ENCODE measurements at regions not wholly inside any gene's neighbourhood (a gene's known extent, or its start where the extent isn't known, plus 50 kb on each side); places are given as distances from the start of the nearest gene placed in this dataset.

DNA sequence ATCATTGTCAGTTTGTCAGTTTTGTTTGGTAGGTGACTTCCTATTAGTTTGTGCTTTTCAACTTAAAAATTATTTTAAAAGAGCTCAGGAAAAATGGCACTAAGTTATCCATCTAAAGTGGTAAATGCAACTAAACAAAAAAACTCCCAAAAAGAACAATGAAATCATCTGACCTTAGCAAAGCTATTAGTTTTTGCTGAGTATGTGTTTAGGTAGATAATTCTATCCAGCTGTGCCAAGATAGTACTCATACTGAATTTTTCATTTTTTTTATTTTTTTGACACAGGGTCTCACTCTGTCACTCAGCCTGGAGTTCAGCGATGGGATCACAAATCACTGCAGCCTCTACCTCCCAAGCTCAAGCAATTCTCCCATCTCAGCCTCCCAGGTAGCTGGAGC, 645.3 kb downstream of the TBC1D4 start:
- BruUV-seq (replicated peaks): no TSS peak
- no peaks in the 10 kb centered on the region for H3K27me3 Mint-ChIP-seq (ENCODE audit: insufficient read depth, unreplicated experiment)
- no peak overlapping the region for H3K4me3 Mint-ChIP-seq (ENCODE audit: unreplicated experiment)
- H3K27ac Mint-ChIP-seq (ENCODE audit: low read depth, unreplicated experiment): no peak overlapping the region
- H3K36me3 Mint-ChIP-seq (ENCODE audit: insufficient read depth, unreplicated experiment): no peaks in the 10 kb centered on the region
- POLR2A ChIA-PET: no interaction called here
- no peaks in the 10 kb centered on the region for H3K9me3 Mint-ChIP-seq (ENCODE audit: unreplicated experiment)
- no peak for TF ChIP-seq CTCF (IDR thresholded peaks at IDR 0.05; ENCODE audit: unreplicated experiment)
- DNase-seq (ENCODE audit: unreplicated experiment): no peak
- intact Hi-C loops (cut with micrococcal nuclease): no loop called here
- H3K4me1 Mint-ChIP-seq (ENCODE audit: insufficient read depth, unreplicated experiment): peaks cover 6% of the 10 kb centered on the region
- CTCF ChIA-PET: no interaction called here

- no peak for TF ChIP-seq CTCF (IDR thresholded peaks at IDR 0.05; ENCODE audit: unreplicated experiment)
These were observed 646.4 kb downstream of the TBC1D4 start for GRCh38 chr13:74835579-74835978.

DNA sequence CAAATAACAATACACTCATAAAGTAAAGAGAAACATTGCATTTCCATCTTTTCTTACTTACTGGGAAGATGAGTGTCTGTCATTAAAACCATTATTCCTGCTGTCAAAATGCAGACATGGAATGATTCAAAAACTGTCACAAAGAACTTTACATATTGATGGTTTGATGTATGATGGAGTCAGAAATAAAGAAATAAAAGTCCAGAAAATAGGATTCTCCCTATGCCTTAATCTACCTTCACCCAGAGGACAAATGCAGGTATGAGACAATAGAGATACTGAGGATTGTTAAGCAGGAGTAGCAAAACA, 656.1 kb downstream of the TBC1D4 start:
- peak overlapping the region; percentile 7 for H3K4me3 Mint-ChIP-seq (ENCODE audit: unreplicated experiment)
- no peaks in the 10 kb centered on the region for H3K27me3 Mint-ChIP-seq (ENCODE audit: insufficient read depth, unreplicated experiment)
- DNase-seq (ENCODE audit: unreplicated experiment): no peak
- H3K27ac Mint-ChIP-seq (ENCODE audit: low read depth, unreplicated experiment): peak overlapping the region; percentile 92
- H3K4me1 Mint-ChIP-seq (ENCODE audit: insufficient read depth, unreplicated experiment): peaks cover 13% of the 10 kb centered on the region
- no peaks in the 10 kb centered on the region for H3K36me3 Mint-ChIP-seq (ENCODE audit: insufficient read depth, unreplicated experiment)
- H3K9me3 Mint-ChIP-seq (ENCODE audit: unreplicated experiment): no peaks in the 10 kb centered on the region
- TF ChIP-seq CTCF (IDR thresholded peaks at IDR 0.05; ENCODE audit: unreplicated experiment): no peak
- POLR2A ChIA-PET: no interaction called here
- intact Hi-C loops (cut with micrococcal nuclease): no loop called here
- CTCF ChIA-PET: no interaction called here
- BruUV-seq (replicated peaks): no TSS peak

More at GRCh38 chr13:74835579-74835978, 646.4 kb downstream of the TBC1D4 start:
- H3K9me3 Mint-ChIP-seq (ENCODE audit: unreplicated experiment): no peaks in the 10 kb centered on the region
- no peaks in the 10 kb centered on the region for H3K27me3 Mint-ChIP-seq (ENCODE audit: insufficient read depth, unreplicated experiment)
- H3K4me1 Mint-ChIP-seq (ENCODE audit: insufficient read depth, unreplicated experiment): peaks cover 6% of the 10 kb centered on the region
- CTCF ChIA-PET: interaction anchor here (0.7 kb wide), 1 partner anchor 66 kb away, joined by 3 read pairs; no protein-coding TSS in a partner anchor
- H3K36me3 Mint-ChIP-seq (ENCODE audit: insufficient read depth, unreplicated experiment): no peaks in the 10 kb centered on the region
- no peak overlapping the region for H3K4me3 Mint-ChIP-seq (ENCODE audit: unreplicated experiment)
- intact Hi-C loops (cut with micrococcal nuclease): no loop called here
- BruUV-seq (replicated peaks): no TSS peak
- POLR2A ChIA-PET: interaction anchor here (0.6 kb wide), 1 partner anchor 778 kb away, joined by 6 read pairs; no protein-coding TSS in a partner anchor
- no peak overlapping the region for H3K27ac Mint-ChIP-seq (ENCODE audit: low read depth, unreplicated experiment)
- peak; percentile 2 for DNase-seq (ENCODE audit: unreplicated experiment)

- H3K27me3 Mint-ChIP-seq (ENCODE audit: insufficient read depth, unreplicated experiment): no peaks in the 10 kb centered on the region
- TSS peak; percentile 64 for BruUV-seq (replicated peaks)
- POLR2A ChIA-PET: interaction anchor here (0.8 kb wide), 1 partner anchor 14 kb away, joined by 3 read pairs; no protein-coding TSS in a partner anchor
- CTCF ChIA-PET: interaction anchor here (0.8 kb wide), 1 partner anchor 394 kb away, joined by 3 read pairs; no protein-coding TSS in a partner anchor
- peak overlapping the region; percentile 7 for H3K4me3 Mint-ChIP-seq (ENCODE audit: unreplicated experiment)
- DNase-seq (ENCODE audit: unreplicated experiment): peak; percentile 88
- no peaks in the 10 kb centered on the region for H3K36me3 Mint-ChIP-seq (ENCODE audit: insufficient read depth, unreplicated experiment)
- peaks cover 13% of the 10 kb centered on the region for H3K4me1 Mint-ChIP-seq (ENCODE audit: insufficient read depth, unreplicated experiment)
- intact Hi-C loops (cut with micrococcal nuclease): no loop called here
- no peaks in the 10 kb centered on the region for H3K9me3 Mint-ChIP-seq (ENCODE audit: unreplicated experiment)
- H3K27ac Mint-ChIP-seq (ENCODE audit: low read depth, unreplicated experiment): peak overlapping the region; percentile 92
- TF ChIP-seq CTCF (IDR thresholded peaks at IDR 0.05; ENCODE audit: unreplicated experiment): no peak
These were observed 656.6 kb downstream of the TBC1D4 start for GRCh38 chr13:74825152-74825937.
